GM06990 (cell line): ENCODE measurements at regions not wholly inside any gene's neighbourhood (a gene's known extent, or its start where the extent isn't known, plus 50 kb on each side); places are given as distances from the start of the nearest gene placed in this dataset.

ENCODE experiments used
- DNase-seq: peaks from one replicate; pipeline ENCODE4 v3.0.0-alpha.2; 2011; ENCODE audit not compliant: insufficient read length; ENCODE audit errors: extremely low read depth
- H3K27me3 ChIP-seq: replicated peaks from 2 replicates; pipeline ENCODE4 v1.6.0; 2011; ENCODE audit warnings: low read length; ENCODE audit not compliant: control insufficient read depth, insufficient read depth
- H3K36me3 ChIP-seq: 2 replicates; pipeline ENCODE4 v1.5.1; 2011; ENCODE audit warnings: low read length; ENCODE audit not compliant: control insufficient read depth, insufficient read depth
- H3K4me3 ChIP-seq: replicated peaks from 2 replicates; pipeline ENCODE4 v1.5.1; 2011; ENCODE audit warnings: low read depth, mild to moderate bottlenecking, control low read depth, low read length
- TF ChIP-seq, protein P1 (sequence below): IDR thresholded peaks from 2 replicates; pipeline ENCODE4 v1.5.1; 2011; ENCODE audit warnings: low read length, control low read depth, mild to moderate bottlenecking, inconsistent platforms; ENCODE audit not compliant: insufficient read depth, poor library complexity, severe bottlenecking

DNA sequence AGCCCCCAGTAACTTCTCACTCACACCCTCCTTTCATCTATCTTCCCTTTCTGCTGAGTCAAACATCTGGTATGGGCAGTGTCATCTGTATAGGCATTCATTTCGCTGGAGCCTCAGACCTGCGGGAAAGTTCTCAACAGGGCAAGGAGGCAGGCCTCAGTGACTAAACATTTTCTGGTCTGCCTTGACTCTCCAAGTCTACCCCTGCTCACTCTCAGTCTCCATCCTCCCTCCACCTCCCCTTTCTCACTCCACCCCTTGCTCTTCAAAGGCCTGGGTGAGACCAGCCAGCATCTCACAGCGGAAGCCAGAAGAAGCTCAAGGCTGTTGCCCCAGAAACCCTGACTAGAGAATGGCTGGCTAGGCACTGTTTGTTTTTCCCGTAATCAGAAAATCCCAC, 105.0 kb upstream of the BEND6 start:
- TF ChIP-seq, protein P1, sequence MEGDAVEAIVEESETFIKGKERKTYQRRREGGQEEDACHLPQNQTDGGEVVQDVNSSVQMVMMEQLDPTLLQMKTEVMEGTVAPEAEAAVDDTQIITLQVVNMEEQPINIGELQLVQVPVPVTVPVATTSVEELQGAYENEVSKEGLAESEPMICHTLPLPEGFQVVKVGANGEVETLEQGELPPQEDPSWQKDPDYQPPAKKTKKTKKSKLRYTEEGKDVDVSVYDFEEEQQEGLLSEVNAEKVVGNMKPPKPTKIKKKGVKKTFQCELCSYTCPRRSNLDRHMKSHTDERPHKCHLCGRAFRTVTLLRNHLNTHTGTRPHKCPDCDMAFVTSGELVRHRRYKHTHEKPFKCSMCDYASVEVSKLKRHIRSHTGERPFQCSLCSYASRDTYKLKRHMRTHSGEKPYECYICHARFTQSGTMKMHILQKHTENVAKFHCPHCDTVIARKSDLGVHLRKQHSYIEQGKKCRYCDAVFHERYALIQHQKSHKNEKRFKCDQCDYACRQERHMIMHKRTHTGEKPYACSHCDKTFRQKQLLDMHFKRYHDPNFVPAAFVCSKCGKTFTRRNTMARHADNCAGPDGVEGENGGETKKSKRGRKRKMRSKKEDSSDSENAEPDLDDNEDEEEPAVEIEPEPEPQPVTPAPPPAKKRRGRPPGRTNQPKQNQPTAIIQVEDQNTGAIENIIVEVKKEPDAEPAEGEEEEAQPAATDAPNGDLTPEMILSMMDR: no peak
- Histone ChIP-seq H3K36me3 (no peaks in the 10 kb centered on the region), H3K4me3 (peak overlapping the region; percentile 72), H3K27me3 (no peaks in the 10 kb centered on the region)
- no peak for DNase-seq

DNA sequence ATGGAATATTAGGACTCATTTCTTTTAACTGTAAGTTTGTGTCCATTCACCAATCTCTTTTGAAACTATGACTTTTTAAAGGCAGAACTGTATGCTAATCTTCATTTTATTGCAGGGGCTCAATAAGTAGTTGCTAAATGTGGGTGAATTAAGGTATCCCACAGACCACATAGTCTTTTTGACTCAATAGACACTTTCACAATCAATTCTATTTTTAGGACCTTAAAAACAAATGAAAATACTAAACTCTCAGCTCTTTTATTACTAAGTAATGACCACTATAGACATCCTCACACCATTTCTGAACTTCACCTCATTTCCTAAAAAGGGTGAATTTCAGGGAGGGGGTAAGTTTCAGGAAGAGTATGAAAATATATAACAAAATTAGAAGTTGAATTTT, 106.8 kb upstream of the BEND6 start:
- Histone ChIP-seq H3K27me3 (no peaks in the 10 kb centered on the region), H3K36me3 (no peaks in the 10 kb centered on the region), H3K4me3 (no peak overlapping the region)
- no peak for DNase-seq
- TF ChIP-seq, protein P1: no peak

GRCh38 chr6:56845032-56845431, 109.9 kb upstream of the BEND6 start:
- TF ChIP-seq, protein P1: no peak
- no peak overlapping the region for H3K4me3 ChIP-seq
- H3K36me3 ChIP-seq: no peaks in the 10 kb centered on the region
- H3K27me3 ChIP-seq: no peaks in the 10 kb centered on the region
- DNase-seq: no peak

DNA sequence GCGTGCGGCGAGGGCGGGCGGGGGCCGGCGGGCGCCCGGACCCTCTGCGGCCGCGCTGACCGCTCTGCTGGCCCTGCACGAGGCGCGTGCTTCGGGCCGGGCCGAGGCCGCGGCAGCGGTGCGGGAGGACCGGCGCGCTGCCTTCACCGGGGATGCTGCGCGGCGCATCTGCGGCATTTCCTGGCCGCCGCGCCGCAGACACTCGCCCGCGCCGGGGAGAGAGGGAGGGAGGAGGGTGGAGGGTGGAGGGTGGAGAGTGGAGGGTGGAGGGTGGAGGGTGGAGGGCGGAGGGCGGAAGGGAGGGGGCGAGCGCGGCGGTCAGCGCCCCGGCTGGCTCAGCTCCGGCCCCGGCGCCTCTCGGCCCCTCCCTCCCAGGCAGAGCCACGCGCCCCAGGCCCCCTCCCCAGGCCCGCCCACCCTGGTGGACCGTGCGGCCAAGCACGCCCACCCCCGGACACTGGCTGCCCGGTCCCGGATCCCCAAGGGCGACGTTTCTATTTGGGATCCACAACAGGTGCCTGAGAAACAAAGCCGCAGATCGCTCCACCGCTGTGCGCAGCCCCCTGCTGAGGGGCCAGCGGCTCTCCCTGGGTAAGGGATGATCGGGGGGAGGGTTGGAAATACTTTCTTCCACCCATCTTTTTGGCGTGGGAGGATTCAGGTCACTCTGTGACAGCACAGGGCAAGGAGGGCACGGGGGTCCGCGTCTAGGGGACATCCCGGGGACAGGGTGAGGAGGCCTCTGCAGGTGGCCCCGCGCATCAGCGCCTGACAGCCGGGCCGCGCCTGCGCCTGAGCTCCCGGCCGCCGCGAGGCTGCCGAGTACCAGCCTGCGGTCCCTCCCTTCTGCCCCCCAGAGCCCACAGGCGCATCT, 111.2 kb upstream of the BEND6 start:
- DNase-seq: peak; percentile 96
- TF ChIP-seq, protein P1: peak; percentile 71
- H3K36me3 ChIP-seq: no peaks in the 10 kb centered on the region
- peak overlapping the region; percentile 96 for H3K4me3 ChIP-seq
- no peaks in the 10 kb centered on the region for H3K27me3 ChIP-seq

DNA sequence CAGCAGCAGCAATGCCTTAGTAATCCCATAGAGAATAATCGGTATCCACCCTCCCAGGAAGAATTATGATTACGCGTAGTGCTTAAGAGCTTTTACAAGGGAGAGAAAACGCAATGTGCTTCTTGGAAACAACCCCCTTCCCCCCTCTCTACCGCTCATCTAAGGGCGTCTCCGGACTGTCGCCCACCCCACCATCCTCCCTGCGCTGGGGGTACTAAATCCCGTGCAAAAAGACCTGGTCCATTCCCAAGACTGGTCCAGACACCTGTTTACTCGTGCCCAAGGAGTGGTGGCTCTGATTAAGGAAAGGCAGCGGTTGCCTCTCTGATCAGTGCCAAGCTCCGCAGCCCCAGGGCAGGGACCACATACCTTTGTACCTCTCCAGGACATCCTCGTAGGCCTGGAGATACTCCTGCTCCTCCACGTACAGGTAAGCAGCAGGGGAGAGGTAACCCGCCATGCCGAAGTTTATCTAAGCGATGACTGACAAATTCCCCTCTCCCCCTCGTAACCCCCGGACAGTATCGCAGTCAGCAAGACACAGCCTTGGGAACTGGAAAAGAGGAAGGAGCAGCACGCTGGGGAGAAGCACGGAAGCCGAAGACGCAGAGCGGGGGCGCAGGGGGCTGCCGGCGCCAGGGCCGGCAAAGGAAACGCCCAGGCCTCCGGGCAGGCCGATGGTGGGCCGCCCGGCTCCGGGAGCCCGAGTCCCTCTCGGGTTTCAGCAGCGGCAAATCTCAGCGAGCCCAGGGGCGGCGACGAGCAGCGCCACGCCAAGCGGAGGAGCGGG, 112.0 kb upstream of the BEND6 start:
- no peaks in the 10 kb centered on the region for H3K27me3 ChIP-seq
- peak; percentile 69 for DNase-seq
- H3K4me3 ChIP-seq: peak overlapping the region; percentile 96
- no peaks in the 10 kb centered on the region for H3K36me3 ChIP-seq
- TF ChIP-seq, protein P1: no peak
